Dermis microvascular lymphatic vessel endothelial cell (primary cell): ENCODE measurements at regions not wholly inside any gene's neighbourhood (a gene's known extent, or its start where the extent isn't known, plus 50 kb on each side); places are given as distances from the start of the nearest gene placed in this dataset.

ENCODE experiments used
- DNase-seq, 2 donors: peaks; one replicate each; pipeline versions ENCODE4 v3.0.0 to v3.0.0-alpha.2; 2010; ENCODE audit warnings: low read depth in 2 of 2

GRCh38 chr7:131899271-131900030 is 343.0 kb upstream of the PODXL start:
- DNase-seq, result no peak

- no peak for DNase-seq
Observed at GRCh38 chr7:131898418-131898817, 342.0 kb upstream of the PODXL start.

- no peak for DNase-seq
Observed at GRCh38 chr7:131897790-131898165, 341.4 kb upstream of the PODXL start.

GRCh38 chr7:131897016-131897789 is 340.8 kb upstream of the PODXL start:
- DNase-seq, result peak in 1 of 2 donors; percentile 43

GRCh38 chr7:131896165-131896863 is 339.9 kb upstream of the PODXL start:
- DNase-seq, result no peak

GRCh38 chr7:131895541-131896164 is 339.2 kb upstream of the PODXL start:
- DNase-seq, result peak; percentile 90 to 94

GRCh38 chr7:131893631-131894340 is 337.4 kb upstream of the PODXL start:
- no peak for DNase-seq

- DNase-seq, result no peak
Observed at GRCh38 chr7:131890176-131890575, 333.7 kb upstream of the PODXL start.

- no peak for DNase-seq
Observed at GRCh38 chr7:131889572-131890150, 333.2 kb upstream of the PODXL start.

GRCh38 chr7:131883769-131884168 is 327.3 kb upstream of the PODXL start:
- DNase-seq, result no peak

- DNase-seq, result no peak
Observed at GRCh38 chr7:131883196-131883595, 326.8 kb upstream of the PODXL start.

- no peak for DNase-seq
Observed at GRCh38 chr7:131882321-131882720, 325.9 kb upstream of the PODXL start.

GRCh38 chr7:131880078-131880477 is 323.6 kb upstream of the PODXL start:
- no peak for DNase-seq

GRCh38 chr7:131879424-131879823 is 323.0 kb upstream of the PODXL start:
- DNase-seq, result no peak

GRCh38 chr7:131878777-131879176 is 322.3 kb upstream of the PODXL start:
- DNase-seq, result no peak

GRCh38 chr7:131873581-131873980 is 317.2 kb upstream of the PODXL start:
- DNase-seq, result no peak

GRCh38 chr7:131869986-131870385 is 313.6 kb upstream of the PODXL start:
- DNase-seq, result no peak

GRCh38 chr7:131869169-131869844 is 312.9 kb upstream of the PODXL start:
- DNase-seq, result no peak

GRCh38 chr7:131867461-131867860 is 311.0 kb upstream of the PODXL start:
- DNase-seq, result no peak

GRCh38 chr7:131865911-131866310 is 309.5 kb upstream of the PODXL start:
- no peak for DNase-seq
